ENCODE measurements at regions not wholly inside any gene's neighbourhood (a gene's known extent, or its start where the extent isn't known, plus 50 kb on each side); places are given as distances from the start of the nearest gene placed in this dataset.
A peak's percentile ranks its signal among the peaks of the same experiment; 100 is the strongest.
"Not testable (repeated sequence)": the region's sequence is repeated elsewhere in the genome, so short reads cannot be mapped to it uniquely, and the experiment has no call there.

- no peak for DNase-seq (ENCODE audit: low read depth in 3 of 3)
Observed at GRCh38 chr10:61612450-61612849, 50.3 kb upstream of the CABCOCO1 start.

GRCh38 chr10:61612009-61612408 lies 50.7 kb upstream of the CABCOCO1 start:
- DNase-seq (ENCODE audit: low read depth in 3 of 3): no peak

- DNase-seq (ENCODE audit: low read depth in 3 of 3): no peak
Observed at GRCh38 chr10:61609701-61610100, 53.0 kb upstream of the CABCOCO1 start.

GRCh38 chr10:61608255-61609033 lies 54.3 kb upstream of the CABCOCO1 start:
- DNase-seq (ENCODE audit: low read depth in 3 of 3): no peak

GRCh38 chr10:61606959-61607907 lies 55.5 kb upstream of the CABCOCO1 start:
- no peak for DNase-seq (ENCODE audit: low read depth in 3 of 3)

- no peak for DNase-seq (ENCODE audit: low read depth in 3 of 3)
Observed at GRCh38 chr10:61605221-61605620, 57.5 kb upstream of the CABCOCO1 start.

- no peak for DNase-seq (ENCODE audit: low read depth in 3 of 3)
Observed at GRCh38 chr10:61600399-61600798, 62.3 kb upstream of the CABCOCO1 start.

GRCh38 chr10:61594430-61594829 lies 68.3 kb upstream of the CABCOCO1 start:
- no peak for DNase-seq (ENCODE audit: low read depth in 3 of 3)

GRCh38 chr10:61592581-61592980 lies 70.1 kb upstream of the CABCOCO1 start:
- peak in 1 of 3 experiments; percentile 1 for DNase-seq (ENCODE audit: low read depth in 3 of 3)

GRCh38 chr10:61589547-61590243 lies 73.0 kb upstream of the CABCOCO1 start:
- DNase-seq (ENCODE audit: low read depth in 3 of 3): no peak

GRCh38 chr10:61588770-61589211 lies 73.9 kb upstream of the CABCOCO1 start:
- DNase-seq (ENCODE audit: low read depth in 3 of 3): no peak

- DNase-seq (ENCODE audit: low read depth in 3 of 3): no peak
Observed at GRCh38 chr10:61586829-61587228, 75.9 kb upstream of the CABCOCO1 start.

GRCh38 chr10:61580608-61581007 lies 82.1 kb upstream of the CABCOCO1 start:
- no peak for DNase-seq (ENCODE audit: low read depth in 3 of 3)

GRCh38 chr10:61570204-61570603 lies 92.5 kb upstream of the CABCOCO1 start:
- DNase-seq (ENCODE audit: low read depth in 3 of 3): not testable (repeated sequence)

GRCh38 chr10:61567729-61568128 lies 95.0 kb upstream of the CABCOCO1 start:
- DNase-seq (ENCODE audit: low read depth in 3 of 3): no peak

- DNase-seq (ENCODE audit: low read depth in 3 of 3): no peak
Observed at GRCh38 chr10:61565819-61566560, 96.7 kb upstream of the CABCOCO1 start.

- DNase-seq (ENCODE audit: low read depth in 3 of 3): no peak
Observed at GRCh38 chr10:61564444-61564843, 98.3 kb upstream of the CABCOCO1 start.

GRCh38 chr10:61559615-61560014 lies 103.1 kb upstream of the CABCOCO1 start:
- DNase-seq (ENCODE audit: low read depth in 3 of 3): no peak

- DNase-seq (ENCODE audit: low read depth in 3 of 3): no peak
Observed at GRCh38 chr10:61558188-61558587, 104.5 kb upstream of the CABCOCO1 start.

- no peak for DNase-seq (ENCODE audit: low read depth in 3 of 3)
Observed at GRCh38 chr10:61554925-61555324, 101.7 kb upstream of the TMEM26 start.

GRCh38 chr10:61549861-61550260 lies 96.7 kb upstream of the TMEM26 start:
- DNase-seq (ENCODE audit: low read depth in 3 of 3): no peak
